ENCODE measurements at regions not wholly inside any gene's neighbourhood (a gene's known extent, or its start where the extent isn't known, plus 50 kb on each side); places are given as distances from the start of the nearest gene placed in this dataset.

- in situ Hi-C loops (cut with MboI): no loop called here
Measured at GRCh38 chr3:13231781-13232666, 158.8 kb upstream of the IQSEC1 start.

More at GRCh38 chr3:13231781-13232666, 158.8 kb upstream of the IQSEC1 start:
- intact Hi-C loops (cut with micrococcal nuclease): no loop called here
- Histone ChIP-seq H3K9ac (ENCODE audit: insufficient read depth in 1 of 2, low read depth in 2 of 2, low read length in 2 of 2) (0 out of 4 replicates have a peak overlapping the region, but pooled peaks of 1 of the 2 experiments have one; percentile 3), H3K27me3 (ENCODE audit: control insufficient read depth in 2 of 2, insufficient read depth in 2 of 2, low read length in 2 of 2) (peaks cover 22 to 58% of the 10 kb centered on the region in 2 experiments; a peak in 4 of 5 replicates), H3K36me3 (ENCODE audit: control insufficient read depth, insufficient read depth, low read length) (no peaks in the 10 kb centered on the region), H3K9me1 (ENCODE audit: control insufficient read depth, insufficient read depth, low read length) (no peaks in the 10 kb centered on the region), H3K4me3 (no peak overlapping the region), H3K27ac (ENCODE audit: extremely low read depth, low read depth, low read length) (no peak overlapping the region), H3K4me2 (ENCODE audit: insufficient read depth, low read length) (no peak overlapping the region), H3K4me1 (replicated peaks in 1 of 2; ENCODE audit: control insufficient read depth in 2 of 2, insufficient read depth in 2 of 2, low read length in 2 of 2) (peaks cover 10 to 20% of the 10 kb centered on the region in 2 experiments; a peak in 4 of 5 replicates), H2AFZ (ENCODE audit: low read depth, low read length) (no peak overlapping the region), H3K9me3 (replicated peaks; ENCODE audit: control insufficient read depth, insufficient read depth, low read depth, low read length) (no peaks in the 10 kb centered on the region), H4K20me1 (replicated peaks; ENCODE audit: control insufficient read depth, insufficient read depth, low read length) (peaks cover 24% of the 10 kb centered on the region), H3K79me2 (ENCODE audit: control insufficient read depth, insufficient read depth, low read length) (no peaks in the 10 kb centered on the region)
- ChIA-PET CTCF (ENCODE audit: low intra/inter-chr PET ratio) (no interaction called here), POLR2A (interaction anchor here (0.6 to 0.7 kb wide), 2 partner anchors 18 to 162 kb away, joined by 3 read pairs; no protein-coding TSS in a partner anchor)
- no TSS peak for BruUV-seq (replicated peaks)
- no peak for TF ChIP-seq GATAD2B (IDR thresholded peaks at IDR 0.05; ENCODE audit: borderline replicate concordance)
- peak in 1 of 2 experiments; percentile 22 for TF ChIP-seq E2F6 (IDR thresholded peaks at IDR 0.05; ENCODE audit: borderline replicate concordance in 1 of 2, extremely low read depth in 1 of 2, insufficient read depth in 1 of 2, insufficient read length in 1 of 2, low read depth in 1 of 2, low read length in 1 of 2, poor library complexity in 1 of 2, severe bottlenecking in 1 of 2)
- TF ChIP-seq ZNF57 (CRISPR knock-in tag; IDR thresholded peaks at IDR 0.05): peak; percentile 83; the same call in 1 of the 2 replicates
- TF ChIP-seq ZNF75A (CRISPR knock-in tag; IDR thresholded peaks at IDR 0.05): no peak
- TF ChIP-seq DDX20 (tag; IDR thresholded peaks at IDR 0.05; ENCODE audit: low read depth): no peak
- TF ChIP-seq USF1 (CRISPR knock-in tag; IDR thresholded peaks at IDR 0.05): no peak
- TF ChIP-seq SRSF7 (optimal IDR thresholded peaks at IDR 0.05; ENCODE audit: low read depth, low read length): no peak
- 3% methylated on average over 22 of the region's 22 CpGs for WGBS (ENCODE audit: insufficient coverage, low coverage, missing lambda C conversion rate)
- peak; percentile 37 for FAIRE-seq
- peak in 1 of 4 experiments; percentile 13 for DNase-seq (ENCODE audit: extremely low read depth in 1 of 4, low spot score in 3 of 4)
- ATAC-seq: no peak

All from K562 (cell line).